GM13976 (cell line): ENCODE measurements at regions not wholly inside any gene's neighbourhood (a gene's known extent, or its start where the extent isn't known, plus 50 kb on each side); places are given as distances from the start of the nearest gene placed in this dataset.

ENCODE experiments used
- DNase-seq: peaks from one replicate; pipeline ENCODE4 v3.0.0; 2012; ENCODE audit warnings: low spot score
- in situ Hi-C: fragments of 300-500 bp; cut with MboI; formaldehyde crosslinking; loops from one replicate; pipeline ENCODE4 v1.12.0; 2022; ENCODE audit warnings: low sequenced_read_pairs, mixed read lengths, inconsistent platforms; ENCODE audit not compliant: unreplicated experiment
- TF ChIP-seq, protein P1 (sequence below): IDR thresholded peaks from 2 replicates; pipeline ENCODE4 v1.5.1; 2012; ENCODE audit warnings: borderline replicate concordance, mild to moderate bottlenecking; ENCODE audit not compliant: insufficient read depth; ENCODE audit errors: extremely low read depth, missing control alignments, control extremely low read depth

DNA sequence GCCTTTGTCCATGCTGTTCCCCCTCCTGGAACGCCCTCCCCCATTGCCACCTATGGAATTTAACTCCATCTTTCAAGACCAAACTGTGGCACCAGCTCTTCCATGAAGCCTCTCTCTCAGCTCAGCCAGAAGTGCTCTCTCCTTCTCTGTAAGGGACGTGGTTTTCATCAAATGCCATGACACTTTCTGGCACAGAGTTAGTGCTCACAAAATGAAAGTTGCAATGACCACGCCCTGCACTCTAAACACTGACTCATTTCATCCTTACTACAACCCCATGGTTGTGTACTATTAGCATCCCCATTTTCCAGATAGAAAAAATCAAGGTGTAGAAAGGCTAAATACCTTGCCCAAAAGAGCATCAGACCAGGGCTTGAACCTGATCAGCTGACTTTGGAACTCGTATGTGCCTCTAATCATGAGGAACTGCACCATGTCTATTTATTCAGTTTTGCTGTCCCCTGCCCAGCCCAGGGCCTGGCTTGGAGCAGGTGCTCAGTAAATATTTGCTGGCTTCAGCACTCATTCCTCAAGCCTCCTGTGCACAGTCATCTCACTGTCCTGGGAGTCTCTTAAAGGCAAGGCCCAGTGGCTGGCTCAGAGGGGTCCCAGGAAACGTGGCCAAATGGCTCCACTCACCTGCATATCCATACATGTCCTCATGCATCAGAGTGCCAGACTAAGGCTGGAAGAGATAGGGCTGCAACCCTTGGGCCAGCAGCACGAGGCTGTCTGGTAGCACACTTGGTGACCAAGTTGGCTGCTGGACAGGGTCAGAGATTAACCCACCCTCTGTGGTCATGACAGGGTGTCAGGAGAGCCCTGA, 77.9 kb downstream of the MRPL14 start:
- TF ChIP-seq, protein P1, sequence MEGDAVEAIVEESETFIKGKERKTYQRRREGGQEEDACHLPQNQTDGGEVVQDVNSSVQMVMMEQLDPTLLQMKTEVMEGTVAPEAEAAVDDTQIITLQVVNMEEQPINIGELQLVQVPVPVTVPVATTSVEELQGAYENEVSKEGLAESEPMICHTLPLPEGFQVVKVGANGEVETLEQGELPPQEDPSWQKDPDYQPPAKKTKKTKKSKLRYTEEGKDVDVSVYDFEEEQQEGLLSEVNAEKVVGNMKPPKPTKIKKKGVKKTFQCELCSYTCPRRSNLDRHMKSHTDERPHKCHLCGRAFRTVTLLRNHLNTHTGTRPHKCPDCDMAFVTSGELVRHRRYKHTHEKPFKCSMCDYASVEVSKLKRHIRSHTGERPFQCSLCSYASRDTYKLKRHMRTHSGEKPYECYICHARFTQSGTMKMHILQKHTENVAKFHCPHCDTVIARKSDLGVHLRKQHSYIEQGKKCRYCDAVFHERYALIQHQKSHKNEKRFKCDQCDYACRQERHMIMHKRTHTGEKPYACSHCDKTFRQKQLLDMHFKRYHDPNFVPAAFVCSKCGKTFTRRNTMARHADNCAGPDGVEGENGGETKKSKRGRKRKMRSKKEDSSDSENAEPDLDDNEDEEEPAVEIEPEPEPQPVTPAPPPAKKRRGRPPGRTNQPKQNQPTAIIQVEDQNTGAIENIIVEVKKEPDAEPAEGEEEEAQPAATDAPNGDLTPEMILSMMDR: no peak
- in situ Hi-C loops: no loop called here
- DNase-seq: peak; percentile 63

DNA sequence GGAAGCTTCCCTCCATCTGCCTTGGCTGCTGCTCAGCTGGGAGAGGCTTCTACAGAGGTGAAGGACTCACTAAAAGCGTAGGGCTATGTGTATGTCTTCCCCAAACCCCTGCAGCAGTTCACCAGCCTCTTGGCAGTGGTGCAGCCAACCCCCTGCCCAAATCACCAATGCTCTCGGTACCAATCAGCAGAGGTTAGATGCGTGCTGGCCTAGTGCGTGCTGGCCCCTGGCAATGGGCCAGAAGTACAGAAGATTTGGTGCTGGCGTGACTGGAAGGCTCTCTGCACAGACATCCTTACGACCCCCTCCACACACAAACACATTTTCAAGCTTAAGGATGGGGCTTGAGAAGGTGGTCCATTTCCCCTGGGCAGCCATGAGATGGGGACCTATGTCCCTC, 79.0 kb downstream of the MRPL14 start:
- no peak for DNase-seq
- in situ Hi-C loops: no loop called here
- TF ChIP-seq, protein P1: no peak

DNA sequence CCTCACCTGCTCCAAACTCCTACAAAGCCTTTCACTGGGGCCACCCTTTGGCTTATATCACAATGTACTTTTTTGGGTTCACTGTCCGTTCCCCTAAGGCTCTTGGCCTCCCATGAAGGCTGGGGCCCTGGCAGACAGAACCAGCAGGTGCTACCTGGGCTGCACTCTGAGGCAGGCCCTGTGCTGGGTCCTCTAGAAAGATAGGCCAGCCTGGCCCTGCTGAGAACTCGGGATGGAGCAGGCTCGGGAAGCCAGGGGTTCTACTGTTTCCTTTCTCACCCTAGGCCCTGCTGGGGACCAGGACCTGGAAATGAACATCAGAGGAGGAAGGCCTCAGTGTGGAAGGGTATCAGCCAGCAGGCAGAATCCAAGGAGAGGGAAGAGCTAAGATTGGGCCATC, 79.5 kb downstream of the MRPL14 start:
- TF ChIP-seq, protein P1: no peak
- in situ Hi-C loops: no loop called here
- DNase-seq: no peak

DNA sequence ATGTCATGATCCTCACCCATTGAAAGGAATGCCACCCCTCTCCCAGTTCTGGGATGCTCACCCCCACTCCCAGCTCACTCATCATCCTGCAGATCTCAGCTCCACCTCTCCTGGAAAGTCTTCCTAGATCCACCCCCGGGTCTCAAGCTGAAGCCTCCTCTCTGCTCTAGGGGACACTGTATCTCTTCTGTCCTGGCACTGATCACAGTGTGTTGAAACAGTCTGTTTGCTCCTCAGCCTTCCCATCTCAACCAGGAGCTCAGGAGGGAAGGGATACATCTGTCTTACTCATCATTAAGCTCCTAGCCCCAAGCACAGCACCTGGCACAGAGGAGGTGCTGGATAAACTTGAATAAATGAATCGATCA, 80.1 kb downstream of the MRPL14 start:
- in situ Hi-C loops: no loop called here
- TF ChIP-seq, protein P1: no peak
- DNase-seq: no peak

DNA sequence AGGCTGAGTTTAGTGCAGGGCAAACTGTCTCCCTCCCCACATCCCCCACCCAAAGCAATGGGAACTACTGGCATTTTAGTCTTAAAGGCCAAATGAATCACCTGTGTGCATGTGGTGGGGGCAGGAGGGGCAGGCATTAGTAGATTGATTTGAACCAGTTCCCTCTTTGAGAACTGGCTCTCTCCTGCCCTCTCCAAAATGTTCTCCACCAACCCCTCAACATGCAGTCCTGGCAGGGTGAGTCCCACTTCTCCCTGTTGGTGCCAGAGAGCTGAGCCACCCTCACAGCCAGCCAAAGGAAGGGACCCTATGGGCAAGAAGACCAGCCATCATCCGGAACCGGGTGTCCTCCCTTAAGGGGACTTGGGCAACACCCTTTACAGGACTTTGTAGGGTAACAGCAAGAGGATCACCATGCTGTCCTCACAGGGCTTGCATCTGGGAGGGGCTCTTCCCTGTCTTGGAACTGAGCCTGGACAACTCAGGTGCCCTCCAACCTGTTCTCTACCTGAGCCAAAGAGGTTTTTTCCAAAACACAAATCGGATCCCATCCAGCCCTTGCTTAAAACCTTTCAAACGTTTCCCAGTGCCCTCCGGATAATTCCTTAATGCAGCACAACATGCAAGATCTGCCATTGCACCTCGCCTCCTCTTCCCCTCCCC, 80.6 kb downstream of the MRPL14 start:
- no peak for DNase-seq
- in situ Hi-C loops: no loop called here
- TF ChIP-seq, protein P1: no peak

DNA sequence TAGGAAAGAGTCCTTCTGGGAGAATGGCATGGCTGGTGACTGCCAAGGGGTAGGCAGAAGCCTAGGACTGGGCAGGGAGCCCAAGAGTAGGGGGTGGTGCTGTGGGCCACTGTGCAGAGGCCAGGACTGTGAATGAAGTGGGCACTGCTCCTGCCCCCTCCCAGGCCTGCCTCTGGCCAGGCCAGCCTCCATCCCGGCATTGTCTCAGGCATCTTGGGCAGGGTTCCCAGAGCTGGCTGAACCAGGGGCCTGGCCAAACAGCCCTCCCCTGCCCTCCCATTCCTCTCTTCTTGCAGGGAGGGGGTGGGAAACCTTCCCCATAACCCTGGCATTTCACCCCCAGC, 81.6 kb downstream of the MRPL14 start:
- TF ChIP-seq, protein P1: no peak
- in situ Hi-C loops: no loop called here
- DNase-seq: no peak
